H1 (cell line): ENCODE measurements at regions not wholly inside any gene's neighbourhood (a gene's known extent, or its start where the extent isn't known, plus 50 kb on each side); places are given as distances from the start of the nearest gene placed in this dataset.

ENCODE experiments used
- CTCF ChIA-PET: fragments of 300-600 bp; sonication (Branson Sonifier 250); formaldehyde crosslinking; loops from one replicate; lab custom pipeline; 2021; ENCODE audit not compliant: partially characterized antibody; lab: Charles Lee
- POLR2A ChIA-PET: fragments of 300-600 bp; sonication (Branson Sonifier 250); formaldehyde crosslinking; loops from one replicate; lab custom pipeline; 2021; ENCODE audit warnings: inconsistent platforms; ENCODE audit not compliant: partially characterized antibody; lab: Charles Lee
- DNase-seq, 2 experiments: peaks; one replicate each; pipeline versions ENCODE4 v3.0.0 to v3.0.0-alpha.2; 2010 to 2022; ENCODE audit warnings: low spot score in 2 of 2, low read depth in 1 of 2, mixed read lengths in 1 of 2
- FAIRE-seq: peaks from 2 replicates; lab custom pipeline; 2011; peaks lifted over from hg19 to GRCh38; lab: Jason Lieb, UNC
- H2AFZ ChIP-seq: 2 replicates; pipeline ENCODE4 v1.8.1; 2012; ENCODE audit warnings: low read length, inconsistent platforms
- H2AK5ac ChIP-seq: 2 replicates; pipeline ENCODE4 v1.6.1; 2013; ENCODE audit warnings: low read depth, low read length
- H2BK120ac ChIP-seq: replicated peaks from 2 replicates; pipeline ENCODE3; 2013; ENCODE audit warnings: low read depth, low read length, inconsistent platforms
- H2BK12ac ChIP-seq: 2 replicates; pipeline ENCODE4 v1.6.1; 2013; ENCODE audit warnings: low read depth, low read length
- H2BK15ac ChIP-seq: 2 replicates; pipeline ENCODE4 v1.6.1; 2013; ENCODE audit warnings: low read length
- H2BK20ac ChIP-seq: 2 replicates; pipeline ENCODE4 v1.6.1; 2013; ENCODE audit warnings: low read length
- H2BK5ac ChIP-seq: 2 replicates; pipeline ENCODE4 v1.6.1; 2013; ENCODE audit warnings: low read depth, low read length
- H3K14ac ChIP-seq: 2 replicates; pipeline ENCODE4 v1.6.1; 2013; ENCODE audit warnings: inconsistent platforms; ENCODE audit not compliant: insufficient read length
- H3K18ac ChIP-seq: 2 replicates; pipeline ENCODE4 v1.6.1; 2013; ENCODE audit warnings: low read length; ENCODE audit errors: extremely low read depth
- H3K23ac ChIP-seq: 2 replicates; pipeline ENCODE4 v1.6.1; 2013; ENCODE audit warnings: inconsistent platforms; ENCODE audit not compliant: insufficient read length
- H3K23me2 ChIP-seq: 2 replicates; pipeline ENCODE4 v1.6.1; 2013; ENCODE audit warnings: low read depth, low read length
- H3K27ac ChIP-seq: 2 replicates; pipeline ENCODE4 v1.6.1; 2011; ENCODE audit warnings: low read depth, low read length, inconsistent platforms
- H3K27me3 ChIP-seq, 4 experiments: replicated peaks in 1 of 4; 1 replicate in 1 of 4; 2 replicates in 3 of 4; pipeline versions ENCODE4 v1.6.1 to v1.8.1; 2011 to 2013; ENCODE audit warnings: low read length in 3 of 4, mild to moderate bottlenecking in 3 of 4, inconsistent platforms in 2 of 4, mixed read lengths in 2 of 4, moderate library complexity in 1 of 4; ENCODE audit not compliant: control insufficient read depth in 3 of 4, insufficient read depth in 3 of 4; ENCODE audit errors: extremely low read depth in 1 of 4
- H3K36me3 ChIP-seq, 4 experiments: 2 replicates each; pipeline versions ENCODE4 v1.6.1 to v1.8.1; 2011 to 2013; ENCODE audit warnings: mild to moderate bottlenecking in 4 of 4, low read length in 3 of 4, moderate library complexity in 2 of 4, control low read depth in 1 of 4, inconsistent platforms in 1 of 4; ENCODE audit not compliant: insufficient read depth in 4 of 4, control insufficient read depth in 2 of 4
- H3K4ac ChIP-seq: replicated peaks from 2 replicates; pipeline ENCODE3; 2013; ENCODE audit warnings: low read length, low read depth, mixed read lengths, inconsistent platforms; ENCODE audit not compliant: insufficient read length
- H3K4me1 ChIP-seq, 4 experiments: replicated peaks in 1 of 4; 1 replicate in 1 of 4; 2 replicates in 3 of 4; pipeline versions ENCODE4 v1.6.1 to v1.8.1; 2011 to 2013; ENCODE audit warnings: low read length in 3 of 4, inconsistent platforms in 2 of 4, mixed read lengths in 1 of 4; ENCODE audit not compliant: insufficient read depth in 4 of 4, control insufficient read depth in 3 of 4
- H3K4me2 ChIP-seq, 2 experiments: 2 replicates each; pipeline versions ENCODE4 v1.6.1 to v1.8.1; 2011 to 2013; ENCODE audit warnings: low read depth in 2 of 2, low read length in 2 of 2, control low read depth in 1 of 2, inconsistent platforms in 1 of 2, mild to moderate bottlenecking in 1 of 2; ENCODE audit not compliant: insufficient read depth in 1 of 2
- H3K4me3 ChIP-seq, 4 experiments: fragments of 200-600, 300-600 bp in 1 of 4; sonication (generic), shearing (Covaris generic), sonication (Bioruptor Twin) in 1 of 4; 2 replicates each; pipeline versions ENCODE4 v1.5.1 to v1.8.1; 2011 to 2016; ENCODE audit warnings: low read length in 4 of 4, low read depth in 3 of 4, control low read depth in 2 of 4, inconsistent platforms in 2 of 4, mild to moderate bottlenecking in 2 of 4, mixed read lengths in 1 of 4, moderate library complexity in 1 of 4; ENCODE audit not compliant: insufficient read depth in 2 of 4; ENCODE audit errors: extremely low read depth in 1 of 4
- H3K56ac ChIP-seq: replicated peaks from 2 replicates; pipeline ENCODE3; 2013; ENCODE audit warnings: low read depth, mild to moderate bottlenecking, mixed read lengths, low read length, inconsistent platforms; ENCODE audit not compliant: insufficient read length
- H3K79me1 ChIP-seq: 2 replicates; pipeline ENCODE4 v1.6.1; 2013; ENCODE audit warnings: low read depth, low read length, control low read depth
- H3K79me2 ChIP-seq, 2 experiments: 2 replicates each; pipeline versions ENCODE4 v1.6.1 to v1.8.1; 2012 to 2013; ENCODE audit warnings: low read length in 2 of 2, mild to moderate bottlenecking in 2 of 2, inconsistent platforms in 1 of 2; ENCODE audit not compliant: insufficient read depth in 2 of 2, control insufficient read depth in 1 of 2
- H3K9ac ChIP-seq, 4 experiments: replicated peaks in 1 of 4; 1 replicate in 1 of 4; 2 replicates in 3 of 4; pipeline versions ENCODE4 v1.6.1 to v1.8.1; 2011 to 2013; ENCODE audit warnings: low read depth in 3 of 4, low read length in 3 of 4, control low read depth in 2 of 4, mild to moderate bottlenecking in 2 of 4, moderate library complexity in 2 of 4, inconsistent platforms in 1 of 4; ENCODE audit errors: extremely low read depth in 1 of 4
- H3K9me3 ChIP-seq, 2 experiments: 2 replicates each; pipeline versions ENCODE4 v1.6.1 to v1.8.1; 2012 to 2013; ENCODE audit warnings: mild to moderate bottlenecking in 2 of 2, moderate library complexity in 2 of 2, control low read depth in 1 of 2, inconsistent platforms in 1 of 2, low read depth in 1 of 2, low read length in 1 of 2, mixed read lengths in 1 of 2; ENCODE audit not compliant: insufficient read depth in 2 of 2
- H4K20me1 ChIP-seq, 2 experiments: replicated peaks in 1 of 2; 2 replicates each; pipeline versions ENCODE3 to v1.8.1; 2011 to 2013; ENCODE audit warnings: inconsistent platforms in 2 of 2, low read length in 2 of 2, mild to moderate bottlenecking in 1 of 2; ENCODE audit not compliant: insufficient read depth in 2 of 2, control insufficient read depth in 1 of 2
- H4K5ac ChIP-seq: 2 replicates; pipeline ENCODE4 v1.6.1; 2013; ENCODE audit warnings: low read length, low read depth, mixed read lengths, inconsistent platforms; ENCODE audit not compliant: insufficient read length
- H4K8ac ChIP-seq: 2 replicates; pipeline ENCODE4 v1.8.0; 2013; ENCODE audit warnings: mild to moderate bottlenecking, moderate library complexity, low read length, inconsistent platforms; ENCODE audit not compliant: insufficient read depth; ENCODE audit errors: extremely low read depth
- H4K91ac ChIP-seq: replicated peaks from 2 replicates; pipeline ENCODE3; 2013; ENCODE audit warnings: low read length, mixed read lengths, inconsistent platforms; ENCODE audit not compliant: insufficient read length
- GABPA ChIP-seq: IDR thresholded peaks from 2 replicates; pipeline ENCODE4 v1.6.1; 2011; ENCODE audit warnings: mild to moderate bottlenecking, low read length, moderate library complexity, borderline replicate concordance; ENCODE audit not compliant: insufficient read depth
- HDAC2 ChIP-seq, 2 experiments: fragments of 300-600 bp in 1 of 2; sonication (generic) in 1 of 2; IDR thresholded peaks; 2 replicates each; pipeline ENCODE4 v1.6.1; 2011 to 2012; ENCODE audit warnings: low read depth in 2 of 2, low read length in 2 of 2, mild to moderate bottlenecking in 2 of 2, moderate library complexity in 2 of 2, borderline replicate concordance in 1 of 2, inconsistent platforms in 1 of 2
- SP1 ChIP-seq: IDR thresholded peaks from 2 replicates; pipeline ENCODE4 v1.6.1; 2011; ENCODE audit warnings: low read depth, low read length
- WGBS, 2 experiments: shearing (Covaris generic) in 1 of 2; methylation state at CpG; one replicate each; pipeline versions ENCODE4 v1.1.6 to v1.1.7; 2013 to 2015; ENCODE audit warnings: low lambda C conversion rate in 2 of 2, mixed read lengths in 2 of 2, inconsistent platforms in 1 of 2, low coverage in 1 of 2, missing lambda C conversion rate in 1 of 2; ENCODE audit not compliant: insufficient replicate concordance in 2 of 2, insufficient coverage in 1 of 2, insufficient read length in 1 of 2; ENCODE audit errors: extremely low coverage in 1 of 2, missing lambda C conversion rate in 1 of 2; 5-methylcytosine and 5-hydroxymethylcytosine counted together

GRCh38 chr15:62412686-62413085 lies 247.6 kb upstream of the C2CD4B start:
- POLR2A ChIA-PET = no interaction called here
- H3K4me3 ChIP-seq = no peak overlapping the region
- H3K9me3 ChIP-seq = no peaks in the 10 kb centered on the region
- H2BK20ac ChIP-seq = no peak overlapping the region
- no peak for TF ChIP-seq GABPA
- no peak for TF ChIP-seq HDAC2 (IDR thresholded peaks at IDR 0.05; ENCODE audit: borderline replicate concordance in 1 of 2, low read depth in 2 of 2, low read length in 2 of 2)
- TF ChIP-seq SP1 = no peak
- TF ChIP-seq, all 59 proteins: peak for 0
- Histone ChIP-seq H4K91ac (no peak overlapping the region), H3K23me2 (no peaks in the 10 kb centered on the region; the same call in 1 of the 2 replicates), H2AK5ac (no peak overlapping the region), H2BK120ac (no peak overlapping the region), H2BK5ac (no peak overlapping the region), H3K18ac (no peak overlapping the region), H2AFZ (no peak overlapping the region), H3K27ac (no peak overlapping the region), H3K9ac (no peak overlapping the region), H3K36me3 (no peaks in the 10 kb centered on the region), H3K14ac (no peak overlapping the region), H4K8ac (no peak overlapping the region), H3K4ac (no peak overlapping the region), H4K20me1 (no peaks in the 10 kb centered on the region), H4K5ac (no peak overlapping the region), H3K4me1 (peaks cover 3 to 6% (median 5%) of the 10 kb centered on the region in 4 experiments; a peak in 6 of 7 replicates), H3K27me3 (no peaks in the 10 kb centered on the region), H3K56ac (no peak overlapping the region), H2BK15ac (no peak overlapping the region), H2BK12ac (no peak overlapping the region), H3K79me2 (peaks cover 0 to 14% of the 10 kb centered on the region in 2 experiments; a peak in 1 of 4 replicates), H3K4me2 (no peak overlapping the region), H3K79me1 (peaks cover 6% of the 10 kb centered on the region; the same call in 1 of the 2 replicates), H3K23ac (no peak overlapping the region)
- no peak for DNase-seq
- WGBS, 2 experiments = 84% methylated on average over 5 of the region's 5 CpGs; no CpG with 5 or more reads in 1 of the 2 experiments
- CTCF ChIA-PET = interaction anchor here (1.5 kb wide), 1 partner anchor 10 kb away, joined by 3 read pairs; no protein-coding TSS in a partner anchor
- no peak for FAIRE-seq
